ENCODE measurements at regions not wholly inside any gene's neighbourhood (a gene's known extent, or its start where the extent isn't known, plus 50 kb on each side); places are given as distances from the start of the nearest gene placed in this dataset.

DNA sequence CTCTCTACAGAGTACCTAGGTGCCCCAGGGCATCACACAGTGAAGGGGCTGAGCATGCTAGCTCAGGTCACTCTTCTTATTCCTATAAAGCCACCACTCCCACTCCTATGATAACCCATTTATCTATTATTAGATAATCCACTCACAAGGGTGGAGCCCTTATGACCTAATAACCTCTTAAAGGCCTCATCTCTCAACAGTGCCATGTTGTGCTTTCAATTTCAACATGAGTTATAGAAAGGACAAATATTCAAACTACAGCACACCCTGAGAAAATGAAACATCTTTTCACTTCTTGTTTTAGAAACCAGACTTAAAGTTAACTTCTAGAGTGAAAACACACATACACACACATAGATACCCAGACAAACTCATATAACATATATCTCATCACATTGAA lies 1494.9 kb upstream of the MIR17HG start:
- CTCF ChIA-PET = no interaction called here
- DNase-seq = no peak
- H3K4me3 ChIP-seq (ENCODE audit: control insufficient read depth in 1 of 7, extremely low read depth in 1 of 7, insufficient read depth in 4 of 7, low read depth in 2 of 7, low read length in 6 of 7) = no peak overlapping the region
- no peak overlapping the region for H3K27ac ChIP-seq (ENCODE audit: insufficient read depth in 1 of 2, low read depth in 1 of 2, low read length in 2 of 2, poor library complexity in 1 of 2, severe bottlenecking in 2 of 2)
- H3K27me3 ChIP-seq (replicated peaks in 2 of 5; ENCODE audit: control insufficient read depth in 4 of 5, insufficient read depth in 5 of 5, low read length in 4 of 5) = no peaks in the 10 kb centered on the region
- H3K9me3 ChIP-seq (ENCODE audit: control extremely low read depth in 1 of 5, control insufficient read depth in 4 of 5, insufficient read depth in 2 of 5, low read depth in 1 of 5, low read length in 4 of 5) = peaks cover 0 to 3% (median 0%) of the 10 kb centered on the region in 5 experiments
- no peaks in the 10 kb centered on the region for H3K4me1 ChIP-seq (ENCODE audit: control extremely low read depth in 1 of 4, control insufficient read depth in 4 of 4, insufficient read depth in 4 of 4, low read length in 3 of 4)
- POLR2A ChIA-PET = no interaction called here
- no peaks in the 10 kb centered on the region for H3K36me3 ChIP-seq (ENCODE audit: control insufficient read depth in 4 of 4, insufficient read depth in 4 of 4, low read length in 3 of 4)

DNA sequence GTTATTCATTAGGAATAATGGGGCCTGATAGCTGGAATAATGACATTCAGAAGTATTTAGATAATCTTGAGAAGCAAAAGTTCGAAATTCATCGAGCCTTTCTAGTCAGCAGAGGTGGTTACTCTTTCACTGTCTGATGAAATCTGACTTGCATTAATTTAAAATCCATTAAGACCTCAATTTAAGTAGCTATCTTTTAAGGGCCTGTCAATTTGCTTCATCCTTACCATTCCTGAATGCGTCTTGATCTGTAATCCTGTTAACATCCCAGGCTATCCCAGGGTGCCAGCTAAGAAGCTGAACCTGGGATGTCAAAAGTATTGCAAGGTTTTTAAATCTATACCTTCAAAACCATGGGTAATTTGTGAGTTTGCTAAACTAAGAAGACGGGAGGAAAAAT lies 1491.0 kb upstream of the MIR17HG start:
- no peak overlapping the region for H3K27ac ChIP-seq (ENCODE audit: insufficient read depth in 1 of 2, low read depth in 1 of 2, low read length in 2 of 2, poor library complexity in 1 of 2, severe bottlenecking in 2 of 2)
- no peaks in the 10 kb centered on the region for H3K9me3 ChIP-seq (ENCODE audit: control extremely low read depth in 1 of 5, control insufficient read depth in 4 of 5, insufficient read depth in 2 of 5, low read depth in 1 of 5, low read length in 4 of 5)
- no peaks in the 10 kb centered on the region for H3K4me1 ChIP-seq (ENCODE audit: control extremely low read depth in 1 of 4, control insufficient read depth in 4 of 4, insufficient read depth in 4 of 4, low read length in 3 of 4)
- CTCF ChIA-PET = no interaction called here
- 94% methylated on average over 3 of the region's 4 CpGs for WGBS (ENCODE audit: insufficient coverage)
- no peaks in the 10 kb centered on the region for H3K36me3 ChIP-seq (ENCODE audit: control insufficient read depth in 4 of 4, insufficient read depth in 4 of 4, low read length in 3 of 4)
- POLR2A ChIA-PET = no interaction called here
- no peak overlapping the region for H3K4me3 ChIP-seq (ENCODE audit: control insufficient read depth in 1 of 7, extremely low read depth in 1 of 7, insufficient read depth in 4 of 7, low read depth in 2 of 7, low read length in 6 of 7)
- no peak for DNase-seq
- no peaks in the 10 kb centered on the region for H3K27me3 ChIP-seq (replicated peaks in 2 of 5; ENCODE audit: control insufficient read depth in 4 of 5, insufficient read depth in 5 of 5, low read length in 4 of 5)

DNA sequence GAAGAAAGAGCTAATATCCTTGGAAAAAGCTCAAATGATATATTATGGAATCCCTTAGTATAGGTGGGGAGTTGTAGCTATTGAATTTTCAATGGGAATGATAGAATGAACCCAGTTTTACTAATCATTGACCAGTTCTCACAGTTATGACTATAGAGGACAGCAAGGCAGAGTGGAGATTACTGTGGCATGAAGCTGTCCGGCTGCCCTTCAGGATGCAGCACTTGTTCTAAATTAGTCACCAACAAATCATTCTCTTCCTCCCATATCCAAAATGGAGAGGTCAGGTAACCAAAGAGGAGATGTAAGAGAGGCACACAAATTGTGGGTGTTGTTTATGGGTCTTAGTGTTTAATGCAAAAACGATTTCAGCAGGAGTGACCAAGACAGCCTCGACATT lies 1490.0 kb upstream of the MIR17HG start:
- H3K4me3 ChIP-seq (ENCODE audit: control insufficient read depth in 1 of 7, extremely low read depth in 1 of 7, insufficient read depth in 4 of 7, low read depth in 2 of 7, low read length in 6 of 7) = no peak overlapping the region
- no peak for DNase-seq
- H3K4me1 ChIP-seq (ENCODE audit: control extremely low read depth in 1 of 4, control insufficient read depth in 4 of 4, insufficient read depth in 4 of 4, low read length in 3 of 4) = no peaks in the 10 kb centered on the region
- POLR2A ChIA-PET = no interaction called here
- whole genome bisulfite sequencing (ENCODE audit: insufficient coverage) = no CpG with 5 or more reads among the region's 3 CpGs
- no peaks in the 10 kb centered on the region for H3K27me3 ChIP-seq (replicated peaks in 2 of 5; ENCODE audit: control insufficient read depth in 4 of 5, insufficient read depth in 5 of 5, low read length in 4 of 5)
- H3K36me3 ChIP-seq (ENCODE audit: control insufficient read depth in 4 of 4, insufficient read depth in 4 of 4, low read length in 3 of 4) = no peaks in the 10 kb centered on the region
- no peak overlapping the region for H3K27ac ChIP-seq (ENCODE audit: insufficient read depth in 1 of 2, low read depth in 1 of 2, low read length in 2 of 2, poor library complexity in 1 of 2, severe bottlenecking in 2 of 2)
- H3K9me3 ChIP-seq (ENCODE audit: control extremely low read depth in 1 of 5, control insufficient read depth in 4 of 5, insufficient read depth in 2 of 5, low read depth in 1 of 5, low read length in 4 of 5) = no peaks in the 10 kb centered on the region
- CTCF ChIA-PET = no interaction called here

DNA sequence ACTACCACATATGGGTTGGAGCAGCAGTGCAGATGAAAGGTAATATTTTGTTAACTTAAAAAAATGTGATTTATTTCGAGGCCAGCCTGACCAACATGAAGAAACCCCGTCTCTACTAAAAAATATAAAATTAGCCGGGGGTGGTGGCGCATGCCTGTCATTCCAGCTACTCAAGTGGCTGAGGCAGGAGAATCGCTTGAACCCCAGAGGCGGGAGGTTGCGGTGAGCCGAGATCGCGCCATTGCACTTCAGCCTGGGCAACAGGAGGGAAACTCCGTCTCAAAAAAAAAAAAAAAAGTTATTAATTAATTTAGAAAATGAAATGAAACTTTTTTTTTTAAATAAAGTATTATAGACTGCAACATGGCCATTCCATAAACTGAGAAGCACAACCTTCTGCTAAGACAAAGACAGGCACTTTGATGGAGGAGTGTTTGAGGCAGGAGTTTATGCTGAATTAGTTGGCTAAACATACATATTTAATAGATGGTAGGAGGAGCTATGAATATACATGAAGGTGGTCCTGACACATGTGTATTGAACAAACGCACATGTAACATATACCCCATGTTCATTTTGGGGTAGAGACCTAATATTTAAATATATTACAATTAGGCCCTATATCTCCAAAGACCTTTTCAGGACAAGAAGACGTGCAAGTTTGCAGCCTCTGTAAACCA lies 1485.3 kb upstream of the MIR17HG start:
- no peak for DNase-seq
- Histone ChIP-seq H3K27me3 (replicated peaks in 2 of 5; ENCODE audit: control insufficient read depth in 4 of 5, insufficient read depth in 5 of 5, low read length in 4 of 5) (no peaks in the 10 kb centered on the region), H3K4me3 (ENCODE audit: control insufficient read depth in 1 of 7, extremely low read depth in 1 of 7, insufficient read depth in 4 of 7, low read depth in 2 of 7, low read length in 6 of 7) (no peak overlapping the region), H3K9me3 (ENCODE audit: control extremely low read depth in 1 of 5, control insufficient read depth in 4 of 5, insufficient read depth in 2 of 5, low read depth in 1 of 5, low read length in 4 of 5) (no peaks in the 10 kb centered on the region), H3K27ac (ENCODE audit: insufficient read depth in 1 of 2, low read depth in 1 of 2, low read length in 2 of 2, poor library complexity in 1 of 2, severe bottlenecking in 2 of 2) (no peak overlapping the region), H3K4me1 (ENCODE audit: control extremely low read depth in 1 of 4, control insufficient read depth in 4 of 4, insufficient read depth in 4 of 4, low read length in 3 of 4) (no peaks in the 10 kb centered on the region), H3K36me3 (ENCODE audit: control insufficient read depth in 4 of 4, insufficient read depth in 4 of 4, low read length in 3 of 4) (no peaks in the 10 kb centered on the region)
- ChIA-PET CTCF (no interaction called here), POLR2A (no interaction called here)
- 96% methylated on average over 7 of the region's 13 CpGs for WGBS (ENCODE audit: insufficient coverage)

DNA sequence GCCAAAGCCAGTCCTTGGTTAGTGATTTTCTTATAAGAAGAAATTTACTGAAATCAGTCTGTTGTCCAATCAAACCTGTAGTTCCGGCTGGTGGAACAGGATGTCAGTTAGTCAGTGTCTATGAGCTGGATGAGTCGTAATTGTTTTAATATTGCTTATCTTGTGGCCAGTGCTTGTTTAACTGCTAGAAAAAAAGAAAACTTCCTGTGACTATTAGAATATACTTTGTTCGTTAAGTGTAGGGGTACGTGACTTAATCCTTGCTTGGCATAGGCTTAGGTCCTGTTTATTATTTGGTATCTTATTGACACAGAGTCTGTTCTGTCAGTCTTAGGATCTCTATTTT lies 1484.8 kb upstream of the MIR17HG start:
- POLR2A ChIA-PET = no interaction called here
- DNase-seq = no peak

DNA sequence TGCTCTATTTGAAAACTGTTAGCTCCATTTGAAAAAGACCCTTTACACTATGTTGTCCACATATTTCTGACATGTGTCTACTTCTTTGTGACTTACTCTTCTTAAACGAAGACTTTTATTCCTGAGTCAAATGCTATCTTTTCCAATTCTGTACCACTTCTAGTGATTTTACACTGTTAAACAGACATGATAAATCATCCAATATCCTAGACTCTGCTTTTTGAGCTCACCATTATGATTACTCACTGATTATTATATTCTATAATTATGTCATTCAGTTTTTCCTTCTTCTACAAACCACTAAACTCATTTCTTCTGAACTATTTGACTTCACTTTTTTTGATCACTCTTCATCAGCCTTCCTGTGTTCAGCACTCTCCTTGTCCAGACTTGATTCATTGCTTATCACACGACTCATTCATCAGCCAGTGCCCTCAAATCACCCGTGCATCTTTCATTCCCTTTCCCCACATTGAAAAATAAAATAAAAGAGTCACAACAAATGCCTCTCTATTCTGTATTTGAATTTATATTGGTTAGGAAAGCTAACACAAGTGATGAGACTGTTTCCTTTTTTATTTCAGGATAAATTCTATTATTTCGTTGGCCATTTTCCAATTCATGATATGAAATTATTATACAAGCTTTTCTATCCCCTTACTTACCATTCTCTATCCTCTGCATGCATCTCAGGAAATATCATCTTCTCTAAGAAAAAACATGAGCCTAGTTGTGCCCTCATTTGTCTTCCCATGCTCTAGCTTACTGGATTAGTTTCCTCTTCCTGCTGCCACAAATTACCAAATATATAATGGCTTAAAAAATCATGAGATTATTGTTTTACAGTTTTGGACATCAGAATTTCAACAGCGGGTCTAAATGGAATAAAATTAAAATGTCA lies 1482.1 kb upstream of the MIR17HG start:
- no peaks in the 10 kb centered on the region for H3K36me3 ChIP-seq (ENCODE audit: control insufficient read depth in 4 of 4, insufficient read depth in 4 of 4, low read length in 3 of 4)
- H3K9me3 ChIP-seq (ENCODE audit: control extremely low read depth in 1 of 5, control insufficient read depth in 4 of 5, insufficient read depth in 2 of 5, low read depth in 1 of 5, low read length in 4 of 5) = no peaks in the 10 kb centered on the region
- DNase-seq = no peak
- ChIA-PET POLR2A (no interaction called here), CTCF (no interaction called here)
- H3K4me3 ChIP-seq (ENCODE audit: control insufficient read depth in 1 of 7, extremely low read depth in 1 of 7, insufficient read depth in 4 of 7, low read depth in 2 of 7, low read length in 6 of 7) = no peak overlapping the region
- H3K4me1 ChIP-seq (ENCODE audit: control extremely low read depth in 1 of 4, control insufficient read depth in 4 of 4, insufficient read depth in 4 of 4, low read length in 3 of 4) = no peaks in the 10 kb centered on the region
- 57% methylated on average over 3 of the region's 5 CpGs for WGBS (ENCODE audit: insufficient coverage)
- H3K27ac ChIP-seq (ENCODE audit: insufficient read depth in 1 of 2, low read depth in 1 of 2, low read length in 2 of 2, poor library complexity in 1 of 2, severe bottlenecking in 2 of 2) = no peak overlapping the region
- no peaks in the 10 kb centered on the region for H3K27me3 ChIP-seq (replicated peaks in 2 of 5; ENCODE audit: control insufficient read depth in 4 of 5, insufficient read depth in 5 of 5, low read length in 4 of 5)

More for the DNA sequence above, 1484.8 kb upstream of the MIR17HG start:
- CTCF ChIA-PET = no interaction called here
- Histone ChIP-seq H3K4me3 (ENCODE audit: control insufficient read depth in 1 of 7, extremely low read depth in 1 of 7, insufficient read depth in 4 of 7, low read depth in 2 of 7, low read length in 6 of 7) (no peak overlapping the region), H3K9me3 (ENCODE audit: control extremely low read depth in 1 of 5, control insufficient read depth in 4 of 5, insufficient read depth in 2 of 5, low read depth in 1 of 5, low read length in 4 of 5) (no peaks in the 10 kb centered on the region), H3K27ac (ENCODE audit: insufficient read depth in 1 of 2, low read depth in 1 of 2, low read length in 2 of 2, poor library complexity in 1 of 2, severe bottlenecking in 2 of 2) (no peak overlapping the region), H3K36me3 (ENCODE audit: control insufficient read depth in 4 of 4, insufficient read depth in 4 of 4, low read length in 3 of 4) (no peaks in the 10 kb centered on the region), H3K4me1 (ENCODE audit: control extremely low read depth in 1 of 4, control insufficient read depth in 4 of 4, insufficient read depth in 4 of 4, low read length in 3 of 4) (no peaks in the 10 kb centered on the region), H3K27me3 (replicated peaks in 2 of 5; ENCODE audit: control insufficient read depth in 4 of 5, insufficient read depth in 5 of 5, low read length in 4 of 5) (no peaks in the 10 kb centered on the region)
- 100% methylated on average over 3 of the region's 4 CpGs for WGBS (ENCODE audit: insufficient coverage)

DNA sequence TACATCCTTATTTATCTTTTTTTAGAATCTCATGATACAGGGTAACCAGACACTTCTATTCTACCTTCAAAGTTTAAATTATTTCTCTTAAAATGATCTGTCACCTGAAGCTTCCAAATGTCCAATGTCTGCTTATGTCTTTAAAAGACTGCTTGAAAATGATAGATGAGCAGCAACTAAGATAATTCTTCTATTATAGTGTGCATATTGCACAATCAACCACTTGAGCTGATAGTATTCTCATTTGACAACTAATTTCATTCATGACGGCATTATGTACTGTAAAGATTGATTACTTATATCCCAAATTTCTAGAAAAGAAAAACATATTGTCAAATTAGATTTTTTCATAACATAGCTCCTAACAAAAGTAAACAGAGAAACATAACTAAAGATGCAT lies 1478.2 kb upstream of the MIR17HG start:
- POLR2A ChIA-PET = no interaction called here
- Histone ChIP-seq H3K36me3 (ENCODE audit: control insufficient read depth in 4 of 4, insufficient read depth in 4 of 4, low read length in 3 of 4) (no peaks in the 10 kb centered on the region), H3K27me3 (replicated peaks in 2 of 5; ENCODE audit: control insufficient read depth in 4 of 5, insufficient read depth in 5 of 5, low read length in 4 of 5) (no peaks in the 10 kb centered on the region), H3K27ac (ENCODE audit: insufficient read depth in 1 of 2, low read depth in 1 of 2, low read length in 2 of 2, poor library complexity in 1 of 2, severe bottlenecking in 2 of 2) (no peak overlapping the region), H3K9me3 (ENCODE audit: control extremely low read depth in 1 of 5, control insufficient read depth in 4 of 5, insufficient read depth in 2 of 5, low read depth in 1 of 5, low read length in 4 of 5) (no peaks in the 10 kb centered on the region), H3K4me3 (ENCODE audit: control insufficient read depth in 1 of 7, extremely low read depth in 1 of 7, insufficient read depth in 4 of 7, low read depth in 2 of 7, low read length in 6 of 7) (no peak overlapping the region), H3K4me1 (ENCODE audit: control extremely low read depth in 1 of 4, control insufficient read depth in 4 of 4, insufficient read depth in 4 of 4, low read length in 3 of 4) (no peaks in the 10 kb centered on the region)
- CTCF ChIA-PET = no interaction called here
- WGBS (ENCODE audit: insufficient coverage) = no CpG with 5 or more reads among the region's 1 CpG
- no peak for DNase-seq
